ENCODE measurements at regions not wholly inside any gene's neighbourhood (a gene's known extent, or its start where the extent isn't known, plus 50 kb on each side); places are given as distances from the start of the nearest gene placed in this dataset.

- no peaks in the 10 kb centered on the region for H3K9me3 ChIP-seq
- ATAC-seq = no peak
- no peaks in the 10 kb centered on the region for H3K4me1 ChIP-seq (ENCODE audit: low read depth)
- DNase-seq = no peak
- TF ChIP-seq CTCF (IDR thresholded peaks at IDR 0.05) = no peak
- H3K4me3 ChIP-seq = no peak overlapping the region
- no peaks in the 10 kb centered on the region for H3K36me3 ChIP-seq (ENCODE audit: low read depth)
- intact Hi-C loops (cut with DNase I, micrococcal nuclease) = no loop called here
Observed at GRCh38 chr1:47669081-47669585, 231.3 kb downstream of the FOXD2 start.

GRCh38 chr1:47672622-47673021 lies 234.8 kb downstream of the FOXD2 start:
- Histone ChIP-seq H3K4me1 (ENCODE audit: low read depth) (no peaks in the 10 kb centered on the region), H3K36me3 (ENCODE audit: low read depth) (no peaks in the 10 kb centered on the region), H3K4me3 (no peak overlapping the region), H3K9me3 (no peaks in the 10 kb centered on the region)
- DNase-seq (no peak), ATAC-seq (no peak)
- intact Hi-C loops (cut with DNase I, micrococcal nuclease) = no loop called here
- no peak for TF ChIP-seq CTCF (IDR thresholded peaks at IDR 0.05)

GRCh38 chr1:47674189-47674588 lies 236.3 kb downstream of the FOXD2 start:
- Histone ChIP-seq H3K4me3 (no peak overlapping the region), H3K36me3 (ENCODE audit: low read depth) (no peaks in the 10 kb centered on the region), H3K4me1 (ENCODE audit: low read depth) (no peaks in the 10 kb centered on the region), H3K9me3 (no peaks in the 10 kb centered on the region)
- no peak for DNase-seq
- no peak for ATAC-seq
- TF ChIP-seq CTCF (IDR thresholded peaks at IDR 0.05) = no peak
- intact Hi-C loops (cut with DNase I, micrococcal nuclease) = no loop called here

- DNase-seq (peak in 1 of 3 donors; percentile 40), ATAC-seq (peak; percentile 43)
- TF ChIP-seq CTCF (IDR thresholded peaks at IDR 0.05) = no peak
- no peaks in the 10 kb centered on the region for H3K4me1 ChIP-seq (ENCODE audit: low read depth)
- intact Hi-C loops (cut with DNase I, micrococcal nuclease) = no loop called here
- H3K9me3 ChIP-seq = no peaks in the 10 kb centered on the region
- no peaks in the 10 kb centered on the region for H3K36me3 ChIP-seq (ENCODE audit: low read depth)
- no peak overlapping the region for H3K4me3 ChIP-seq
Observed at GRCh38 chr1:47675047-47675675, 237.3 kb downstream of the FOXD2 start.

- H3K9me3 ChIP-seq = no peaks in the 10 kb centered on the region
- no peak for TF ChIP-seq CTCF (IDR thresholded peaks at IDR 0.05)
- intact Hi-C loops (cut with DNase I, micrococcal nuclease) = no loop called here
- H3K36me3 ChIP-seq (ENCODE audit: low read depth) = no peaks in the 10 kb centered on the region
- DNase-seq (no peak), ATAC-seq (no peak)
- H3K4me1 ChIP-seq (ENCODE audit: low read depth) = no peaks in the 10 kb centered on the region
- H3K4me3 ChIP-seq = no peak overlapping the region
Observed at GRCh38 chr1:47675721-47676120, 237.9 kb downstream of the FOXD2 start.

Data from mucosa of descending colon (tissue), 3 donors.